MM.1S (cell line): ENCODE measurements at regions not wholly inside any gene's neighbourhood (a gene's known extent, or its start where the extent isn't known, plus 50 kb on each side); places are given as distances from the start of the nearest gene placed in this dataset.
"Not testable (repeated sequence)": the region's sequence is repeated elsewhere in the genome, so short reads cannot be mapped to it uniquely, and the experiment has no call there.

Experiments
- EZH2 ChIP-seq: fragments of 300-600 bp; sonication (generic); optimal IDR thresholded peaks from 2 replicates; pipeline ENCODE3; 2017; ENCODE audit warnings: low read depth, mild to moderate bottlenecking, antibody characterized with exemption, low read length, mixed read lengths
- EZH2phosphoT487 ChIP-seq: fragments of 300-600 bp; sonication (generic); IDR thresholded peaks from 2 replicates; pipeline ENCODE4 v1.6.1; 2018; ENCODE audit warnings: antibody characterized with exemption, low read length
- TF ChIP-seq, protein P1 (sequence below): fragments of 300-600 bp; sonication (generic); IDR thresholded peaks from 2 replicates; pipeline ENCODE4 v1.5.1; 2016; ENCODE audit warnings: antibody characterized with exemption, low read length, mixed read lengths

DNA sequence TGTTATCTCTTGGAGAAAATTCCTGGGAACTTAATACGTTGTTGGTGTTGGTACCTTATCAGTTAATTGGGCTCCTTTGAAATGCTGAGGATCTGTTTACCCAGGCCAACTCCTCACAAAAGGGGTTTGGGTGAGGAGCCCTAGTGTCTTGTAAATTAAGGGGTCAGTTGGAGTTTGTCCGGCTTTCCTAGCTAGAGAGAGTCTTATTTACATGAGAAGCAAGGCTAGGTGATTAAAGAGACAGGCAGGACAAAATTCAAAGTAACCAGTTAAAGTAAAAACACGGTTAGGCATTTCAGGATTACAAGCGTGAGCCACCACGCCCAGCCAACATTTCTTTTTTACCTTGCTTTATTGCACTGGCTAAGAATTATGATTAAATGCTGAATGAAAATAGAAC is 1178.9 kb upstream of the CRIM1 start:
- TF ChIP-seq, protein P1, sequence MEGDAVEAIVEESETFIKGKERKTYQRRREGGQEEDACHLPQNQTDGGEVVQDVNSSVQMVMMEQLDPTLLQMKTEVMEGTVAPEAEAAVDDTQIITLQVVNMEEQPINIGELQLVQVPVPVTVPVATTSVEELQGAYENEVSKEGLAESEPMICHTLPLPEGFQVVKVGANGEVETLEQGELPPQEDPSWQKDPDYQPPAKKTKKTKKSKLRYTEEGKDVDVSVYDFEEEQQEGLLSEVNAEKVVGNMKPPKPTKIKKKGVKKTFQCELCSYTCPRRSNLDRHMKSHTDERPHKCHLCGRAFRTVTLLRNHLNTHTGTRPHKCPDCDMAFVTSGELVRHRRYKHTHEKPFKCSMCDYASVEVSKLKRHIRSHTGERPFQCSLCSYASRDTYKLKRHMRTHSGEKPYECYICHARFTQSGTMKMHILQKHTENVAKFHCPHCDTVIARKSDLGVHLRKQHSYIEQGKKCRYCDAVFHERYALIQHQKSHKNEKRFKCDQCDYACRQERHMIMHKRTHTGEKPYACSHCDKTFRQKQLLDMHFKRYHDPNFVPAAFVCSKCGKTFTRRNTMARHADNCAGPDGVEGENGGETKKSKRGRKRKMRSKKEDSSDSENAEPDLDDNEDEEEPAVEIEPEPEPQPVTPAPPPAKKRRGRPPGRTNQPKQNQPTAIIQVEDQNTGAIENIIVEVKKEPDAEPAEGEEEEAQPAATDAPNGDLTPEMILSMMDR = not testable (repeated sequence)
- not testable (repeated sequence) for TF ChIP-seq EZH2, EZH2phosphoT487
